GM19438 (cell line): ENCODE measurements at regions not wholly inside any gene's neighbourhood (a gene's known extent, or its start where the extent isn't known, plus 50 kb on each side); places are given as distances from the start of the nearest gene placed in this dataset.
"Not testable (repeated sequence)": the region's sequence is repeated elsewhere in the genome, so short reads cannot be mapped to it uniquely, and the experiment has no call there.

Experiments used
- ATAC-seq: cut with Tn5 transposase; IDR thresholded peaks from one replicate; pipeline ENCODE4 v1.9.1; 2021; ENCODE audit warnings: low read depth; ENCODE audit not compliant: unreplicated experiment

DNA sequence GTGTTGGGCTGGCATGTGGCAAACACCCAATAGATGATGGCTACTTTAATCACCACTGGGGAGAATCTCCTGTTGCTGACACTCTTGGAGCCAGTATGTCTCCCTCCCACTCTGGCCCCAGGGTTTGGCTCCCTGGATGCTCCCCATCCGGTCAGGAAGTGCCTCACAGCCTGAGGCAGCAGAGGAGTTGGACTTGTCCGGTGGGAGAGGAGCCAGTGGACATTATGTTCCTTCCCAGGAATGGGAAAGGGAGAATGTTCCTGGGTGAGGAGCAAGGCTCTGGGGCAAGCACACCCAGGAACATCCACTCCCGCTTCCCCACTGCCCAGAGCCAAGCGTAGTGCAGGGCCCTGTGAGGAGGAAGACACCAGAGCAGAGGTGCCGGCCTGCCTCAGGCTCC is 84.6 kb upstream of the NAV2 start:
- ATAC-seq: no peak

DNA sequence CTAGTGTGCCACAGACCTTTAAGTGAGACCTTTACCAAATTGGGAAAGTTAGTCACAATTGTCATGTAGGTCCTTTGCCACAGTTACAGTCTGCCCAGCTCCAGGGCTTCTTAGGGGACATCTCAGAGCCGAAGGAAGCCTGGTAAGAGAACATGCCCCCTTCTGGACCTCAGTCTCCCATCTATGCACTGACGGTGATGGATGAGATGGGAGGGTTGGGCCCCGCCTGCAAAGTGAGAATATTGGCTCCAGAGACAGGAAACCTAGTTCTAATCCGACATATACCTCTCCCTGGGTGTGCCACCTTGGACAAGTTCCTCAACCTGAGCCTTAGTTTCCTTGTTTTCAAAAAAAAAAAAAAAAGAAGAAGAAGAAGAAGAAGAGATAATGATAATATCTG is 85.1 kb upstream of the NAV2 start:
- no peak for ATAC-seq

DNA sequence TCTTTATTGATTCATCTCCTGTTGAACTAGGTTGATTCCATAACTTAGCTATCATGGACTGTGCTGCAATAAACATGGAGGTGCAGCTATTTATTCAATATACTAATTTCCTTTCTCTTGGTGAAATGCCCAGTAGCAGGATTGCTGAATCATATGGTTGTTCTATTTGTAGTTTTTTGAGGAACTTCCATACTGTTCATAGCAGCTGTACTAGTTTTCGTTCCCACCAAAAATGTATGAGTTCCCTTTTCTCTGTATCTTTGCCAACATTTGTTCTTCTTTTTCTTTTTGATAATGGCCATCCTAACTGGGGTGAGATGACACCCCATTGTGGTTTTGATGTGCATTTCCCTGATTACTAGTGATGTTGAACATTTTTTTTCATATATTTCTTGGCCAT is 87.2 kb upstream of the NAV2 start:
- ATAC-seq: no peak

DNA sequence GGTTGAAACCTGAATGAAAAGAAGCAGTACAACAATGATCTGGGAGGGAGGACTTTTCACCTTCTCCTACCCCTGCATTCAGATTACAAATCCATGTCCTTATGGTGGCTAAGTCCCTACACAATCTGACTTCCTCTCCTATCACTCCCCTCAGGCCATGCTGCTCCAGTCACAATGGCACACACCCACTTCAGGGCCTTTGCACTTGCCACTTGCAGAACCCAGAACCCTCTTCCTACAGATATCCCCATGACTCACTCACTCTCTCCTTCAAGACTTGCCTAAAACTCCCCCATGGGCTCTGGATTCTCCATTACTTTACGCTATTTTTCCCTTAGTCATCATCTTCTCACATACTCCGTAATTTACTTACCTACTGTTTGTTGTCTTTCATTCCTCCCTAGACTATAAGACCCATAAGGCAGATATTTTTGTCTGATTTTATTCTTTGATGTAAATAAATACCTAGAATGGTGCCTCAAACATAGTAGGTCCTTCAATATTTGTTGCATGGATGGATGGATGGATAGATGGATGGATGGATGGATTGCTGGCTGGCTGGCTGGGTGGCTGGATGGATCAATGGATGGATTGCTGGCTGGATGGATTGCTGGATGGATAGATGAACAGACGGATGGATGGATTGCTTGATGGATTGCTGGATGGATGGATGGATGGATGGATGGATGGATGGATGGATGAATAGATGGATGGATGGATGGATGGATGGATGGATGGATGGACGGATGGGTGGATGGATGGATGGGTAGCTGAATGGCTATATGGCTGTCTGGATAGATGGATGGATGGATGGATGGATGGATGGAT is 94.7 kb upstream of the NAV2 start:
- no peak for ATAC-seq

DNA sequence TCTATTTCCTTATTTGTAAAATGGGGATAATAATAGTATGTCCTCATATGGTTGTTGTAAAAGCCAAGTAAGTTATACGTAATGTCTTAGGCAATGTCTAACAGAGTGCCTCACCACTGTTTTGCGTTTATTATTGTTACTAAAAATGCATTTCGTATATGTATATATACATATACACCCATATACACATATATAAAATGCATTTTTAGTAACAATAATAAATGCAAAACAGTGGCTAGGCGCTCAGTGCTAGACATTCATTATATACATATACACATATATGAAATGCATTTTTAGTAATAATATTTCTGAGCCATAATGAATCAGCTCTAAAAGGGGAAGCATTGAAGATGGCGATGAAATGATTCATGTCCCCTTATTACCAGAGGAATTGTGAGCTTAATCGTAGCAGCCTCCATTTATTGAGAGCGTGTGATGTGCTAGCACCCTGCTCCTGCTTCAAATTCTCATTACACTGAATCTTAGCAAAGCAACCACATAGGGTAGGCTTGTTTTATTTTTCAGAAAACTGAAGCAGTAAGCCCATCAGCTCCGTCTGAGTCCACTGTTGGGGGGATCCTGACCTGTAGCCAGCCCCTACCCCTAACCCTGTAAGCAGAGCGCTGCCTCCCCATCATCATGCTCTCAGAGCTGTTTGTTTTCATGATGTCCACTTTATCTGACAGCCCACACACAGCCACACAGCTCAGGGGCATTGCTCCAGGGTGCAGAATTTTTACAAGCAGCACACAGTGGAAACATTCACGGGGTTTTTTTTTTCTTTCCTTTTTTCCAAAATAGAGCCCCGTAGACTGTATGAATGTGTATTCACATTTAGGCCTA is 97.1 kb upstream of the NAV2 start:
- ATAC-seq: no peak

DNA sequence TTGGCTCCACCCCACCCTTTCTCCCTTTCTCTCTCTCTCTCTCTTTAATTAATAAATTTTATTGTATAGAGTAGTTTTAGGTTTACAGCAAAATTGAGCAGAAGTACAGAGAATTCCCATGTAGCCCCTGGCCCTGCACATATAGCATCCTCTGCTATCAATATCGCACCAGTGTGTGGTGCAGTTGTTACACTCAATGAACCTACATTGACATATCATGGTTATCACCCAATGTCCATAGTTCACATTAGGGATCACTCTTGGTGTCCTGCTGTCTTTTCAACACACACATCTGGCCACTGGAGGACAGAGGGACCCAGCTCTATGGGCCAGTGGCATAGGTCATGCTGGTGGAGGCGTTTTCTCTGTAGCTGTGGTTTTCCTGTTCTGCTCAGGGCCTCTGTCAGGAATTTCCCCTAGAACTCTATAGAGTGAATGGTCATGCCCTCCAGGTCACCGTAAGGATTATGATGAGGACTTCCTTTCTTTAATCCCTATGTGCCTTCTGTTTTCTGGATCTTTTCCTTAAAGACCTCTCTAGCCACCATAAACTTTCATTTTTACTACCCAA is 98.2 kb upstream of the NAV2 start:
- ATAC-seq: no peak

DNA sequence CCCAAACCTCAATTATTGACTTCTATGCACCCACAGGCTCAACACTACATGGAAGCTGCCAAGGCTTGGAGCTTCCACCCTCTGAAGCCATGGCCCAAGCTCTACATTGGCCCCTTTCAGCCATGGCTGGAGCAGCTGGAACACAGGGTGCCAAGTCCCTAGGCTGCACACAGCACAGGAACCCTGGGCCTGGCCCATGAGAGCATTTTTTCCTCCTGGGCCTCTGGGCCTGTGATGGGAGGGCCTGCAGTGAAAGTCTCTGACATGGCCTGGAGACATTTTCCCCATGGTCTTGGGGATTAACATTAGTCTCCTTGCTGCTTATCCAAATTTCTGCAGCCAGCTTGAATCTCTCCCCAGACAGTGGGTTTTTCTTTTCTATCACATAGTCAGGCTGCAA is 100.6 kb upstream of the NAV2 start:
- ATAC-seq: not testable (repeated sequence)

DNA sequence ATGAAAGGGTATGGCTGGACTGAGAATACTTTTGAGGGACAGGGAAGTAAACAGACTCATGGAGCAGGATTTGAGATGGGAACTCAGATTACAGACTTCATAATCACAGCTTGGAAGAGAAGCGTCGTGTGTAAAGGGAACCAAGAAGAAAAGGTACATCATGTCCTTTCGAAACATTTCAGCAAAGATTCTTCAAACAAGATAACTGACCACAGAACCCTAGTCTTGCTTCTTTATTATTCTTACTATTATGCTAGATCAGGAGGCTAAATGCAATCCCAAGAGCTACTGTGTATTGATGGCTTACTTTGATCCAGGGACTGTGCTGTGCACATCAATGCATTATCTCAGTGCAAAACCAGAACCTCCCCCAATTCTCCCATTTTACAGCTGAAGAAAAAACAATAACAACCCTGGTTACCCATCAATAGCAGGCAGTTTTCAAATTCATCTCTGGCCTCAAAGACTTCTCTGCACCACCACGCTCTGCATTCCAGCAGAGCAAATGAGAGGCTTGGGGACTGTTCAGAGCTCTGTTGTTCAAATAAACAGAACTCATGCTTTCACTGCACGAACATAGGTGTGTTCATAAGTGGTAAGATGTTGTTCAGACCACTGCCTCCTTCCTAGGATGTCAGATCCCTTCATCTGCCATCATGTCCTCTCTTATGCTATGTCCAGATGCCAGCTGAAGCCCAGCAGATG is 104.8 kb upstream of the NAV2 start:
- ATAC-seq: no peak

DNA sequence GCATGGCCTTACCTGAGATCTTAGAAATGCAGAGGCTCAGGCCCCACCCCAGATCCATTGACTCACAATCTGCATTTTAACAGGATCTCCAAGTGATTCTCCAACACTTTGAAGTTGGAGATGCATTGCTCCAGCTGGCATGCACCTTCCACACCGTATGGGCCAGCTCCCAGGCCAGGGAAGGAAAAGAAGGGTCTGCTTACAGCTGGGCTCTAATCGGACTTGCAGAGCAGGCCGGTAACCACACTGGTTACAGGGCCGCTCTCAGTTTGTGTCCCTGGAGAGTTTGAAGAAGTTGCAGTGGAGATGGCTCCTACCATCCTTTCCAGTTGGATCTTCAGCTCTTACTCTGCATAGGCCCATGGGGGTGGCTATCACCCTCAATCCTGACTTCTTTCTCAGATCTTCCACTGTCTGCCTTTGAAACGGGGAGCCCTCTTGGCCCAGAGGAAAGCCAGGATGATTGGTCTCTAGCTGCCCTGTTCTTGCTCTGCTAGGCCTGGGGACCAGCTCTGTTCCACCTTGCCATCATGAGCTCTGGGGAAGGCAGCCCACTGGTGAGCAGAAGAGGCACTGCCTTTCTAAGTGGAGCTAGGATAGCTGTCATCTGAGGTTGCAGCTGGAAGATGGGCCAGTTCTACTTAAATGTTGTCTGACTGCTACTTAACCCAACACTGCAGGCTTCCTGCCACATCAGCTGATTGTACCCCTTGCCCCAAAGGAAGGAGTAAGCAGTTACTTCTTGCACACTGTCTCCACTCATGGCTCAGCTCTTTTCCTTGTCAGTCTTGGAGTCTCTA is 105.6 kb upstream of the NAV2 start:
- ATAC-seq: no peak

DNA sequence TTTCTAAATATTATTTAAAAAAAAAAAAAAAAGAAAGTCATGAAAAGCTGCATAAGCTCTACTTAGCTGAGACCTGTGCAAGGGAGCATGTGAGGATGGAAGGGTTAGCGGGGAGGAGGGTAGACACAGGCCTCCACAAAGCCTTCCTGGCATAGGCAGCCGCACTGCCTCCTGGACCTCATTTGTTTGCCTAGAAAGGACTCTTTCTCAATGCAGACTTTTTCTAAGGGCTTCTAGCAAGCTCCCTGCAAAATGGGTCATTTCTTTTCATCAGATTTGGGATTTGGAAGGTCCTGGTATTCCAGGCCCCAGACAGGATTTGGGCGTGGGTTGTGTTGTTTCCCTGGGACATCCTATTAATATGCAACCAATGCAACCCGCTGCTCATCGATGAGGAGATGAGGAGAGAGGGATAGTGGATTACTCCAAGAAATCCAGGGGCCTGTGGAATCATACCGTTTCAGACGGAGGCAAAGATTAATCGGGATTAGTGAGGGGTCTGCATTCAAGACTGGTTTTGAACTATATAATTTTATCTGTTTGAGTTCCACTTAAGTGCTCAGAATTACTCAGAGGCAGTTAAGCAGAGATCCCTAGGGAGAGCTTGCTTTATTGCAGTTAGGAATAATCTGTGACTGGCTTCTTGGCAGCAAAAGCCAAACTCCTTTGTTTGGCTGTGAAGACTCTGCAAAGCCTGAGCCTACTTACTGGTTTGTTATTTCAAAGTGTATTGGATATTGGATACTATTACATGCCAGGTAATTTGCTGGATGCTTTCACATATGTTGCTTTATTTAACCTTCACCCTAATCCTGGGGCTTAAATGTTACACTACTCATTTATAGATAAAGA is 106.9 kb upstream of the NAV2 start:
- ATAC-seq: no peak

DNA sequence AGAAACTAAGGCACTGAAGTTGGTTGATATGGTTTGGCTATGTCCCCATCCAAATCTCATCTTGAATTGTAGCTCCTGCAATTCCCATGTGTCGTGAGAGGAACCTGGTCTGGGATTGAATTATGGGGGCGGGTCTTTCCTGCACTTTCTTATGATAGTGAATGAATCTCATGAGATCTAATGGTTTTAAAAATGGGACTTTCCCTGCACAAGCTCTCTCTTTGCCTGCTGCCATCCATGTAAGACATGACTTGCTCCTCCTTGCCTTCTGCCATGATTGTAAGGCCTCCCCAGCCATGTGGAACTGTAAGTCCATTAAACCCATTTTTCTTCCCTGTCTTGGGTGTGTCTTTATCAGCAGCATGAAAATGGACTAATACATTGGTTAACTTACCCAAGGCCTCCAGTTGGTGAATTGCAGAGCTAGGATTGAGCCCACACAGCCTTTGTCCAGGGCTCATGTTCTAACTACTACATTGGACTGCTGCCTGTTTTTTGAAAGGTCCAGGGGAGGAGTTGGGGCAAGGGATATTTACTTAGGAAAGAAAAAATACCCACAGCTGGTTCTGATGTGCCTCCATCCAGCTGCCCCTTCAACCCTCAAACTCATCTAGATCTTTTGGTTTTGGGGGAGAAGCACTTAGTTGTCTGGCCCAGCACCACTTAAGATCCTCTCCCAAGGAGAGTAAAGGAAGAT is 107.8 kb upstream of the NAV2 start:
- no peak for ATAC-seq

DNA sequence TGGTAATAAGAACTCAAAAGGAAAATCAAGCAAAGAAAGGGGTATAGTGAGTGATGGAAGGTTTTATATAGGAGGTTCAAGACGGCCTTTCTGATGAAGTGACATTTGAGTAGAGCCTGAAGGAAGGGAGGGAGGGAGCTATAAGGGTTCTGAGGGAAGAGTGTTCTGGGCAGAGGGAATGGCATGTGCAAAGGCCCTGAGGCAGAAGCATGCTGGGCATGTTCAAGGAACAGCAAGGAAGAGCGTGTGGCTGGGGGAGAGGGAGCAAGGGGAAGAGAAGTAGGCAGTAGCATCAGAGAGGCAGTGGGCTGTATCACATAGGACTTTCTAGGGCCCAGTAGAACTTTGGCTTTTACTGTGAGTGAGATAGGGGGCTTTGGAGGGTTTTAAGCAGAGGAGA is 108.9 kb upstream of the NAV2 start:
- ATAC-seq: no peak

DNA sequence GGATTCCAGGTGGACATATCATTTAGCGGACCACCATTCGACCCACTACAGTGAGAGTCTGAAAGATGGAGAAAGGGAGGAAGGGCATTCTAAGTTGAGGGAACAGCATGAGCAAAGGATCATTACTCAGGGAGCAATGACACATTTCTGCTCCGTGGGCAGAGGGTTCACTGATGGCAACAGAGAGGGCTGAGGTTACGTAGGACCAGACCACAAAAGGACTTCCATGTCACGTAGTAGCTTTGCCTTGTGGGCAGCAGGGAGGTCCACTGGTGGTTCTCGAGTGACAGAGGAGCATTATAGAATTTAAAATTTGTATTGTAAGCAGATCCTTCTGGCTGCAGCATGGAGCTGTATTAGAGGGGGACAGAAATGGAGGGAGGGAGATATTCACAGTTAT is 109.7 kb upstream of the NAV2 start:
- no peak for ATAC-seq

DNA sequence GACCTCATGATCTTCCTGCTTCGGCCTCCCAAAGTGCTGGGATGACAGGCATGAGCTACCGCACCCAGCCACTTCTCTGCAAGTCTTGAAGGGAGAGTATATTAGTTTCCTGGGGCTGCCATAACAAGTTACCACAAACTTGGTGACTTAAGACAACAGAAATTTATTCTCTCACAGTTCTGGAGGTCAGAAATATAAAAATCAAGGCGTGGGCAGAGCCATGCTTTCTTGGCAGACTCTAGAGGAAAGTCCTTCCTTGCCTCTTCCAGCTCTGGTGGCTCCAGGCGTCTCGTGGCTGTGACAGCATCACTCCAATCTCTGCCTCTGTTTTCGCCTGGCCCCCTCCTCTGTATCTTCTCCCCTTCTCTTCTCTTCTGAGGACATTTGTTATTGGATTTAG is 110.2 kb upstream of the NAV2 start:
- ATAC-seq: no peak

DNA sequence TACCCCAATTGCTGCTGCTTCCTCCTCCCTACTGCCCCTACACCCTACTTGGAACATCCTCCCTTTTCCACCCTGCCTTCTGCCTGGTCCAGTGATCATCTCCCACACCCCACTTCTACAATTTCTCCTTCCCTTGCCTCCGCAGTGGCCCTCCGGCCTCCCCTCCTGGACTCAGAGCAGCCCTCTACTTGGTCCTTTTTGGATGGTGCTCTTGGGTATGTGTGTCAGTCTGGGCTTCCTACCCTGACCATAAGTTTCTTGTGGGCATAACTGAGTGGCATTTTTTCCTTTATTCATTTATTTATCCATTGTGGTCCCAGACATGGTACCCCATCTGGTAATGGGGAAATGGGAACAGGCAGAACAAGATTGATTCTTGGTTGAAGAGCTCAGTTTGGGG is 111.4 kb upstream of the NAV2 start:
- no peak for ATAC-seq

DNA sequence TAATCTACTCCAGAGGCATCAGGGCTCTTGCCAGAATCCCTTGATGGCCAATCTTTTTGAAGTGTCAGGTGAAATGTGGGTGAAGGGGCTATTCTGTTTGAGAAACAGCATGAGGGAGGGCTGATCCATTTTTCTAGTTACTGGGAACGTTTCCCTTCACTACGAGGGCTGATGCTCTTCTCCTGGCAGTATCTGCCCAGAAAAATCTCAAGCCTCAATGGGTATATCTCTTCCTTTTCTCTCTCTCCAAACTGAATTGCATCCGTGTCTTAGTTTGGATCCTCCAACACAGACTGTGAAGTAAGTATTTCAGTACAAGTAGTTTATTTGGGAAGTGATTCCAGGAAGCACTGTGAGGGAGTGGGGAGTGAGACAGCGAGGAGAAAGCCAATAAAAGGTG is 113.0 kb upstream of the NAV2 start:
- no peak for ATAC-seq

DNA sequence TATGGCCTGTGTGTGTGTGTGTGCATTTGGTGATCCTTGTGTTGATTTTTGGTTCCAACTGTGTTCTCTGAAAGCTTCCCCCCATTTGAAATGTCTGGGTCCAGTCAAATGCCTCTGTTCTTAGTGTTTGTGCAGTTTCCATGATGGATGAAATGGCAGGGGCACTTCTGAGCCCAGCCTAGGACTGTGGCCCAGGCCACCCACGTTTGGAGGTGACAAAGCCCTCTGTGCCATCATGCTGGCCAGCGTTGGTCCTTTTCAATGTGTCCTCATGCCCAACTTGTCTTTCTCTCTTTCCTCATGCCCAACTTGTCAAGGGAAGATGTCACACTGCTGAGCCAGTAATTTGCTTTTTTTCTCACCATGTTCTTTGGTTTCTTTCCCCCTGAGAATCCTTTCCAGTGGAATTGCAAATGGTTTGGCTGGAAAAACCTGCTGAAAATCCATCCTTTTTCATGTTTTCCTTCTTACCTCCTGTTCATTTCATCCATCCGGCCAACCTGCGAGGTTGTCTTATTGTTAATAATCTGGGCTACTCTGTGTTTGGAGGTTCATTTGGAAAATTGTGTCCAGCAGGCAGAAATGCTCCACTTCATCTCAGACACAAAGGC is 113.7 kb upstream of the NAV2 start:
- ATAC-seq: no peak

DNA sequence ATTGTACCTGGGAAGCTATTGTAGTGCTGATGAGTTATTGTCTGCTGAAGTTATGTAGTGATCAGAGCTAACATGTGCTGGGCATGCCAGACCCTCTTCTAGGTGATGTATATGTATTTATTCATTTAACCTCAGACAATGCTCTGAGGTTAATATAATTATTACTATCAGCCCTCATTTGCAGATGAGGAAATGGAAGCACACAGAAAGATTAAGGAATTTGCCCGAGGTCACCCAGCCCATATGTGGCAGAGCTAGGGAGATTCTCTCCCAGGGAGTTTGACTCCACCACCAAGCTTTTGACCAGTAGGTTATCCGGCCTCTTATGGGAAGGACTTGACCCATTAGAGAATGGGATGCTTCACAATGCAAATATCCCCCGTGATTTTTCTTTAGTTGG is 114.2 kb upstream of the NAV2 start:
- ATAC-seq: no peak
